ENCODE measurements at regions not wholly inside any gene's neighbourhood (a gene's known extent, or its start where the extent isn't known, plus 50 kb on each side); places are given as distances from the start of the nearest gene placed in this dataset.

DNA sequence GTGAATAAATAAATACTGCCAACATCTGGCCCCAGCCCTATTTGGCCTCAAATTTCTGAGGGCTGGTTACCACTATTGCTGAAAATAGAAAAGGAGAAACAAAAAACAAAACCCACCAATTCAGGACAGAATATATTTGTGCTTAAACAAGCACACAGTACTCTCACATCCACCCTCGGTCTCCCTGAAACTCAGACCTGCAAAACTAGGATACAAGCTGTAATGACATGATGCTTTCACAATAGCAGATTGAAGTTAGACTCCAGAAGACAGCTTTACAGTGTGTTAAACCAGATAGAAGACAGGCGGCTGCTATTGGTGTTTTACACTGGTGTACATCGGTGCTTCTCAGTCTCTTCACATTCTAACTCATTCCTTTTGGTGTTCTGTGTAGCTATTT, 214.9 kb upstream of the DMRT1 start:
- Histone ChIP-seq H3K27me3 (ENCODE audit: insufficient read depth, low read length) (no peaks in the 10 kb centered on the region), H2AFZ (ENCODE audit: low read length) (peak overlapping the region; percentile 77), H3K9me3 (ENCODE audit: low read depth, low read length) (no peaks in the 10 kb centered on the region), H3K36me3 (ENCODE audit: insufficient read depth, low read length) (no peaks in the 10 kb centered on the region), H3K79me2 (ENCODE audit: insufficient read depth, low read length) (no peaks in the 10 kb centered on the region), H3K4me1 (ENCODE audit: insufficient read depth, low read length) (peaks cover 34% of the 10 kb centered on the region), H3K4me3 (ENCODE audit: insufficient read depth, low read length) (peak overlapping the region; percentile 16), H3K4me2 (ENCODE audit: insufficient read depth, low read length) (peak overlapping the region; percentile 65), H3K27ac (ENCODE audit: low read depth, low read length) (peak overlapping the region; percentile 49), H4K20me1 (ENCODE audit: insufficient read depth, low read length) (no peaks in the 10 kb centered on the region)
- TF ChIP-seq, protein P1, sequence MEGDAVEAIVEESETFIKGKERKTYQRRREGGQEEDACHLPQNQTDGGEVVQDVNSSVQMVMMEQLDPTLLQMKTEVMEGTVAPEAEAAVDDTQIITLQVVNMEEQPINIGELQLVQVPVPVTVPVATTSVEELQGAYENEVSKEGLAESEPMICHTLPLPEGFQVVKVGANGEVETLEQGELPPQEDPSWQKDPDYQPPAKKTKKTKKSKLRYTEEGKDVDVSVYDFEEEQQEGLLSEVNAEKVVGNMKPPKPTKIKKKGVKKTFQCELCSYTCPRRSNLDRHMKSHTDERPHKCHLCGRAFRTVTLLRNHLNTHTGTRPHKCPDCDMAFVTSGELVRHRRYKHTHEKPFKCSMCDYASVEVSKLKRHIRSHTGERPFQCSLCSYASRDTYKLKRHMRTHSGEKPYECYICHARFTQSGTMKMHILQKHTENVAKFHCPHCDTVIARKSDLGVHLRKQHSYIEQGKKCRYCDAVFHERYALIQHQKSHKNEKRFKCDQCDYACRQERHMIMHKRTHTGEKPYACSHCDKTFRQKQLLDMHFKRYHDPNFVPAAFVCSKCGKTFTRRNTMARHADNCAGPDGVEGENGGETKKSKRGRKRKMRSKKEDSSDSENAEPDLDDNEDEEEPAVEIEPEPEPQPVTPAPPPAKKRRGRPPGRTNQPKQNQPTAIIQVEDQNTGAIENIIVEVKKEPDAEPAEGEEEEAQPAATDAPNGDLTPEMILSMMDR (IDR thresholded peaks at IDR 0.05; ENCODE audit: extremely low read depth, low read depth, low read length), result no peak
- peak; percentile 21 for DNase-seq (ENCODE audit: insufficient read length, low spot score, missing footprints)

- Histone ChIP-seq H3K36me3 (ENCODE audit: insufficient read depth, low read length) (no peaks in the 10 kb centered on the region), H3K4me3 (ENCODE audit: insufficient read depth, low read length) (no peak overlapping the region), H3K27me3 (ENCODE audit: insufficient read depth, low read length) (no peaks in the 10 kb centered on the region), H3K9me3 (ENCODE audit: low read depth, low read length) (no peaks in the 10 kb centered on the region), H3K4me1 (ENCODE audit: insufficient read depth, low read length) (peaks cover 37% of the 10 kb centered on the region), H3K4me2 (ENCODE audit: insufficient read depth, low read length) (no peak overlapping the region), H4K20me1 (ENCODE audit: insufficient read depth, low read length) (no peaks in the 10 kb centered on the region), H3K79me2 (ENCODE audit: insufficient read depth, low read length) (no peaks in the 10 kb centered on the region), H2AFZ (ENCODE audit: low read length) (peak overlapping the region; percentile 77), H3K27ac (ENCODE audit: low read depth, low read length) (no peak overlapping the region)
- no peak for DNase-seq (ENCODE audit: insufficient read length, low spot score, missing footprints)
- TF ChIP-seq, protein P1 (IDR thresholded peaks at IDR 0.05; ENCODE audit: extremely low read depth, low read depth, low read length), result no peak
These were observed 214.0 kb upstream of the DMRT1 start for GRCh38 chr9:627336-627970.

DNA sequence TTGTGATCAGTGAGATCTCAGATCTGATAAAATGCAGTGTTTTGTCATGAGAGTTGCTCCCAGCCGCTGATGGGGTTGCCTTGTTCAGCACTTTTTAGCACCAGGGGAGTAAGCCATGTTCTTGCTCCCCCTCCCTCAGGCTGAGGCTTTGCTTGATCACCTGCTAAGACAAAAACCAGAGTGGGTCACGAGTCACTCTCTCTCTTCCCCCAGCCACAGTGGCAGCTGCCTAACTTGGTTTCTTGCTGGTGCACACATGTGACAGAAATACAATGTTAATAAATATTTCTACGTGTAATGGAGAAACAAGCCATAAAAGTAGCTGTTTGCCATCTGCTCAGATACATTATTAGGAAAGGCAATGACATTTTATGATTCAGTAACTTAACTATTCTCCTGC, 212.4 kb upstream of the DMRT1 start:
- no peak for DNase-seq (ENCODE audit: insufficient read length, low spot score, missing footprints)
- Histone ChIP-seq H4K20me1 (ENCODE audit: insufficient read depth, low read length) (no peaks in the 10 kb centered on the region), H3K27me3 (ENCODE audit: insufficient read depth, low read length) (no peaks in the 10 kb centered on the region), H3K4me2 (ENCODE audit: insufficient read depth, low read length) (no peak overlapping the region), H3K36me3 (ENCODE audit: insufficient read depth, low read length) (no peaks in the 10 kb centered on the region), H3K27ac (ENCODE audit: low read depth, low read length) (no peak overlapping the region), H3K4me1 (ENCODE audit: insufficient read depth, low read length) (peaks cover 37% of the 10 kb centered on the region), H3K4me3 (ENCODE audit: insufficient read depth, low read length) (no peak overlapping the region), H3K9me3 (ENCODE audit: low read depth, low read length) (no peaks in the 10 kb centered on the region), H3K79me2 (ENCODE audit: insufficient read depth, low read length) (no peaks in the 10 kb centered on the region), H2AFZ (ENCODE audit: low read length) (peak overlapping the region; percentile 15)
- TF ChIP-seq, protein P1 (IDR thresholded peaks at IDR 0.05; ENCODE audit: extremely low read depth, low read depth, low read length), result no peak

- DNase-seq (ENCODE audit: insufficient read length, low spot score, missing footprints), result peak; percentile 75
- Histone ChIP-seq H3K4me1 (ENCODE audit: insufficient read depth, low read length) (peaks cover 29% of the 10 kb centered on the region), H3K27ac (ENCODE audit: low read depth, low read length) (no peak overlapping the region)
These were observed 210.7 kb upstream of the DMRT1 start for GRCh38 chr9:630817-631216.

More at GRCh38 chr9:630817-631216, 210.7 kb upstream of the DMRT1 start:
- Histone ChIP-seq H2AFZ (ENCODE audit: low read length) (no peak overlapping the region), H3K9me3 (ENCODE audit: low read depth, low read length) (no peaks in the 10 kb centered on the region), H3K79me2 (ENCODE audit: insufficient read depth, low read length) (no peaks in the 10 kb centered on the region), H3K36me3 (ENCODE audit: insufficient read depth, low read length) (no peaks in the 10 kb centered on the region), H3K4me2 (ENCODE audit: insufficient read depth, low read length) (no peak overlapping the region), H3K4me3 (ENCODE audit: insufficient read depth, low read length) (no peak overlapping the region), H4K20me1 (ENCODE audit: insufficient read depth, low read length) (no peaks in the 10 kb centered on the region), H3K27me3 (ENCODE audit: insufficient read depth, low read length) (no peaks in the 10 kb centered on the region)
- TF ChIP-seq, protein P1 (IDR thresholded peaks at IDR 0.05; ENCODE audit: extremely low read depth, low read depth, low read length), result no peak
